B cell (primary cell): ENCODE measurements at regions not wholly inside any gene's neighbourhood (a gene's known extent, or its start where the extent isn't known, plus 50 kb on each side); places are given as distances from the start of the nearest gene placed in this dataset.

Experiments used
- ATAC-seq: fragments of 200-7000 bp; cut with Tn5 transposase; one replicate; pipeline ENCODE4 v1.10.0; 2021; ENCODE audit warnings: low read depth, mild to moderate bottlenecking, moderate number of reproducible peaks, moderate library complexity
- CTCF ChIA-PET: fragments of 350-600 bp; sonication (Branson Sonifier 250); formaldehyde crosslinking; loops from one replicate; lab custom pipeline; 2021; ENCODE audit warnings: antibody characterized with exemption, inconsistent platforms; lab: Charles Lee
- POLR2A ChIA-PET: fragments of 350-600 bp; sonication (Branson Sonifier 250); formaldehyde crosslinking; loops from one replicate; lab custom pipeline; 2021; ENCODE audit warnings: antibody characterized with exemption; lab: Charles Lee
- DNase-seq: peaks from one replicate; pipeline ENCODE4 v3.0.0; 2013
- H2AFZ ChIP-seq: 2 replicates; pipeline ENCODE4 v1.6.1; 2012; ENCODE audit warnings: mild to moderate bottlenecking, low read depth, low read length; ENCODE audit not compliant: insufficient read depth, poor library complexity, severe bottlenecking
- H3K27ac ChIP-seq, 2 donors: 1 replicate in 1 of 2; 2 replicates in 1 of 2; pipeline ENCODE4 v1.5.1; 2012 to 2013; ENCODE audit warnings: low read length in 2 of 2, mild to moderate bottlenecking in 2 of 2, moderate library complexity in 1 of 2
- H3K27me3 ChIP-seq, 4 experiments: fragments of 200-600 bp in 1 of 4; sonication (generic) in 1 of 4; replicated peaks in 1 of 4; 1 replicate in 2 of 4; 2 replicates in 2 of 4; pipeline versions ENCODE4 v1.6.1 to v1.7.0; 2013 to 2016; ENCODE audit warnings: low read length in 3 of 4, mild to moderate bottlenecking in 2 of 4, mixed read lengths in 1 of 4, moderate library complexity in 1 of 4; ENCODE audit not compliant: insufficient read depth in 4 of 4, control insufficient read depth in 3 of 4; ENCODE audit errors: control extremely low read depth in 1 of 4
- H3K36me3 ChIP-seq, 2 experiments: replicated peaks in 1 of 2; 1 replicate in 1 of 2; 2 replicates in 1 of 2; pipeline versions ENCODE4 v1.6.1 to v1.7.1; 2013; ENCODE audit warnings: low read length in 1 of 2; ENCODE audit not compliant: insufficient read depth in 2 of 2, control insufficient read depth in 1 of 2; ENCODE audit errors: control extremely low read depth in 1 of 2, extremely low read depth in 1 of 2
- H3K4me1 ChIP-seq, 2 donors: fragments of 200-600 bp in 1 of 2; sonication (generic) in 1 of 2; 1 replicate in 1 of 2; 2 replicates in 1 of 2; pipeline versions ENCODE4 v1.5.1 to v1.6.1; 2013 to 2017; ENCODE audit warnings: low read length in 2 of 2; ENCODE audit not compliant: control insufficient read depth in 2 of 2, insufficient read depth in 2 of 2
- H3K4me2 ChIP-seq: replicated peaks from 2 replicates; pipeline ENCODE3; 2012; ENCODE audit warnings: mild to moderate bottlenecking, low read depth, low read length; ENCODE audit not compliant: poor library complexity, severe bottlenecking
- H3K4me3 ChIP-seq, 5 experiments: fragments of 200-600 bp in 1 of 5; sonication (generic) in 1 of 5; 1 replicate in 3 of 5; 2 replicates in 2 of 5; pipeline versions ENCODE4 v1.5.1 to v1.7.0; 2011 to 2016; ENCODE audit warnings: low read length in 4 of 5, mild to moderate bottlenecking in 4 of 5, low read depth in 2 of 5, control low read depth in 1 of 5, moderate library complexity in 1 of 5; ENCODE audit not compliant: insufficient read depth in 1 of 5; ENCODE audit errors: control extremely low read depth in 1 of 5, extremely low read depth in 1 of 5
- H3K79me2 ChIP-seq: fragments of 200-600 bp; sonication (generic); one replicate; pipeline ENCODE4 v1.6.0; 2016; ENCODE audit warnings: low read length; ENCODE audit not compliant: control insufficient read depth, insufficient read depth
- H3K9ac ChIP-seq: fragments of 200-600 bp; sonication (generic); 2 replicates; pipeline ENCODE4 v1.6.1; 2017; ENCODE audit warnings: mild to moderate bottlenecking, low read length, moderate library complexity
- H3K9me3 ChIP-seq, 3 donors: one replicate each; pipeline versions ENCODE4 v1.6.1 to v1.7.1; 2013; ENCODE audit warnings: low read length in 2 of 3; ENCODE audit not compliant: control insufficient read depth in 2 of 3, insufficient read depth in 1 of 3; ENCODE audit errors: control extremely low read depth in 1 of 3
- H4K20me1 ChIP-seq: 2 replicates; pipeline ENCODE4 v1.6.0; 2012; ENCODE audit warnings: mild to moderate bottlenecking, low read length; ENCODE audit not compliant: insufficient read depth, control insufficient read depth, poor library complexity, severe bottlenecking
- H3K27ac Mint-ChIP-seq: one replicate; pipeline ENCODE4 v1.8.0; 2021; ENCODE audit warnings: mixed read lengths
- H3K27me3 Mint-ChIP-seq: one replicate; pipeline ENCODE4 v1.8.0; 2021; ENCODE audit warnings: mixed read lengths
- H3K4me1 Mint-ChIP-seq: one replicate; pipeline ENCODE4 v1.8.0; 2021; ENCODE audit warnings: mixed read lengths
- H3K4me3 Mint-ChIP-seq: one replicate; pipeline ENCODE4 v1.8.0; 2021; ENCODE audit warnings: mixed read lengths
- H3K9me3 Mint-ChIP-seq: one replicate; pipeline ENCODE4 v1.8.0; 2022; ENCODE audit warnings: mixed read lengths; ENCODE audit not compliant: insufficient read depth
- CTCF ChIP-seq: fragments of 200-600 bp; IDR thresholded peaks from one replicate; pipeline ENCODE4 v1.8.0; 2022; ENCODE audit warnings: antibody characterized with exemption, mild to moderate bottlenecking
- EZH2 ChIP-seq: IDR thresholded peaks from 2 replicates; pipeline ENCODE4 v1.6.1; 2012; ENCODE audit warnings: borderline replicate concordance, low read depth, mild to moderate bottlenecking, moderate library complexity, low read length; ENCODE audit not compliant: insufficient read depth, poor library complexity, severe bottlenecking
- WGBS: methylation state at CpG from one replicate; pipeline ENCODE4 v1.1.5; 2013; ENCODE audit warnings: missing lambda C conversion rate; ENCODE audit not compliant: insufficient coverage; 5-methylcytosine and 5-hydroxymethylcytosine counted together
- intact Hi-C: fragments of 100-400 bp; cut with micrococcal nuclease; formaldehyde crosslinking; loops from one replicate; pipeline ENCODE4 v1.10.0; 2022

- H3K4me3 Mint-ChIP-seq, result no peak overlapping the region
- H3K9me3 Mint-ChIP-seq, result no peaks in the 10 kb centered on the region
- POLR2A ChIA-PET, result no interaction called here
These were observed 88.4 kb upstream of the SGK1 start for GRCh38 chr6:134406311-134406710.

More at GRCh38 chr6:134406311-134406710, 88.4 kb upstream of the SGK1 start:
- DNase-seq, result no peak
- no peak for TF ChIP-seq CTCF
- no peak for TF ChIP-seq EZH2
- Histone ChIP-seq H3K27ac (no peak overlapping the region), H3K4me3 (no peak overlapping the region), H3K79me2 (no peaks in the 10 kb centered on the region), H3K36me3 (no peaks in the 10 kb centered on the region), H2AFZ (no peak overlapping the region), H3K4me1 (no peaks in the 10 kb centered on the region), H3K4me2 (no peak overlapping the region), H3K27me3 (no peaks in the 10 kb centered on the region), H3K9me3 (no peaks in the 10 kb centered on the region), H4K20me1 (no peaks in the 10 kb centered on the region), H3K9ac (no peak overlapping the region)
- H3K4me1 Mint-ChIP-seq, result peaks cover 9% of the 10 kb centered on the region
- no peaks in the 10 kb centered on the region for H3K27me3 Mint-ChIP-seq
- intact Hi-C loops, result no loop called here
- WGBS, result 94% methylated on average over 6 of the region's 7 CpGs
- CTCF ChIA-PET, result no interaction called here
- no peak for ATAC-seq
- H3K27ac Mint-ChIP-seq, result no peak overlapping the region
